Testis (tissue), 2 donors: ENCODE measurements at regions not wholly inside any gene's neighbourhood (a gene's known extent, or its start where the extent isn't known, plus 50 kb on each side); places are given as distances from the start of the nearest gene placed in this dataset.

ENCODE experiments used
- DNase-seq: peaks from one replicate; pipeline ENCODE4 v3.0.0-alpha.2; 2019
- H3K27ac ChIP-seq, 2 donors: fragments of 200-600 bp; sonication (generic); one replicate each; pipeline ENCODE4 v1.5.1; 2019
- H3K27me3 ChIP-seq: fragments of 200-600 bp; sonication (generic); one replicate; pipeline ENCODE4 v1.5.1; 2019
- H3K36me3 ChIP-seq: fragments of 200-600 bp; sonication (generic); one replicate; pipeline ENCODE4 v1.5.1; 2017; ENCODE audit warnings: low read depth; ENCODE audit errors: missing control alignments
- H3K4me1 ChIP-seq: fragments of 200-600 bp; sonication (generic); one replicate; pipeline ENCODE4 v1.5.1; 2019
- H3K4me3 ChIP-seq, 2 donors: fragments of 200-600 bp; sonication (generic); one replicate each; pipeline ENCODE4 v1.5.1; 2017 to 2019
- H3K9me3 ChIP-seq: fragments of 200-600 bp; sonication (generic); one replicate; pipeline ENCODE4 v1.5.1; 2017
- CTCF ChIP-seq, 3 experiments: fragments of 450-650 bp in 2 of 3; fragments of 200-600 bp in 1 of 3; sonication (generic) in 1 of 3; IDR thresholded peaks; one replicate each; pipeline ENCODE4 v1.5.1; 2016 to 2019; ENCODE audit warnings: antibody characterized with exemption in 3 of 3, mild to moderate bottlenecking in 2 of 3, moderate library complexity in 1 of 3
- POLR2A ChIP-seq: fragments of 450-650 bp; IDR thresholded peaks from one replicate; pipeline ENCODE4 v1.6.1; 2017; ENCODE audit warnings: antibody characterized with exemption, mild to moderate bottlenecking, moderate library complexity
- WGBS, 2 donors: methylation state at CpG; one replicate each; pipeline ENCODE4 v1.1.5; 2018; 5-methylcytosine and 5-hydroxymethylcytosine counted together
- intact Hi-C: fragments of 100-400 bp; cut with DNase I; formaldehyde crosslinking; loops from one replicate; pipeline ENCODE4 v1.15.1; 2023; ENCODE audit warnings: low total_unique reads

GRCh38 chr17:70542876-70543275 lies 373.5 kb downstream of the KCNJ2 start:
- 78 to 80% methylated on average over 4 of the region's 4 CpGs for WGBS, 2 donors
- no peaks in the 10 kb centered on the region for H3K4me1 ChIP-seq

GRCh38 chr17:70544317-70544716 lies 375.0 kb downstream of the KCNJ2 start:
- H3K4me1 ChIP-seq = no peaks in the 10 kb centered on the region
- no peak overlapping the region for H3K27ac ChIP-seq
- H3K36me3 ChIP-seq = no peaks in the 10 kb centered on the region
- no peak overlapping the region for H3K4me3 ChIP-seq
- no peak for TF ChIP-seq CTCF (IDR thresholded peaks at IDR 0.05)
- no peak for TF ChIP-seq POLR2A
- WGBS, 2 donors = 91 to 97% methylated on average over 1 of the region's 1 CpG
- no peaks in the 10 kb centered on the region for H3K9me3 ChIP-seq
- intact Hi-C loops = no loop called here
- DNase-seq = no peak
- H3K27me3 ChIP-seq = no peaks in the 10 kb centered on the region

More at GRCh38 chr17:70542876-70543275, 373.5 kb downstream of the KCNJ2 start:
- no peak for DNase-seq
- no peak overlapping the region for H3K27ac ChIP-seq
- H3K9me3 ChIP-seq = no peaks in the 10 kb centered on the region
- no peak overlapping the region for H3K4me3 ChIP-seq
- H3K36me3 ChIP-seq = no peaks in the 10 kb centered on the region
- H3K27me3 ChIP-seq = no peaks in the 10 kb centered on the region
- intact Hi-C loops = no loop called here
- TF ChIP-seq POLR2A = no peak
- TF ChIP-seq CTCF (IDR thresholded peaks at IDR 0.05) = no peak

- no peak overlapping the region for H3K4me3 ChIP-seq
- no peaks in the 10 kb centered on the region for H3K36me3 ChIP-seq
- H3K27ac ChIP-seq = no peak overlapping the region
- H3K9me3 ChIP-seq = no peaks in the 10 kb centered on the region
- DNase-seq = no peak
- no peaks in the 10 kb centered on the region for H3K4me1 ChIP-seq
- intact Hi-C loops = no loop called here
- H3K27me3 ChIP-seq = no peaks in the 10 kb centered on the region
- 42% methylated on average over 8 of the region's 8 CpGs for WGBS, 2 donors
- TF ChIP-seq POLR2A = no peak
- peak; percentile 61 to 76 (median 71) for TF ChIP-seq CTCF (IDR thresholded peaks at IDR 0.05)
Observed at GRCh38 chr17:70552230-70552981, 383.1 kb downstream of the KCNJ2 start.

- no peak overlapping the region for H3K4me3 ChIP-seq
- no peaks in the 10 kb centered on the region for H3K36me3 ChIP-seq
- no peak overlapping the region for H3K27ac ChIP-seq
- DNase-seq = no peak
- TF ChIP-seq POLR2A (no peak), CTCF (IDR thresholded peaks at IDR 0.05) (no peak)
- H3K9me3 ChIP-seq = no peaks in the 10 kb centered on the region
- H3K27me3 ChIP-seq = no peaks in the 10 kb centered on the region
- intact Hi-C loops = no loop called here
- H3K4me1 ChIP-seq = no peaks in the 10 kb centered on the region
Observed at GRCh38 chr17:70552982-70553334, 383.6 kb downstream of the KCNJ2 start.

GRCh38 chr17:70555723-70556122 lies 386.4 kb downstream of the KCNJ2 start:
- TF ChIP-seq POLR2A = no peak
- no peak for TF ChIP-seq CTCF (IDR thresholded peaks at IDR 0.05)
- intact Hi-C loops = no loop called here

More at GRCh38 chr17:70555723-70556122, 386.4 kb downstream of the KCNJ2 start:
- Histone ChIP-seq H3K27ac (no peak overlapping the region), H3K27me3 (no peaks in the 10 kb centered on the region), H3K9me3 (no peaks in the 10 kb centered on the region), H3K36me3 (no peaks in the 10 kb centered on the region), H3K4me1 (no peaks in the 10 kb centered on the region), H3K4me3 (no peak overlapping the region)
- DNase-seq = no peak
